H9 (cell line): ENCODE measurements at regions not wholly inside any gene's neighbourhood (a gene's known extent, or its start where the extent isn't known, plus 50 kb on each side); places are given as distances from the start of the nearest gene placed in this dataset.

ENCODE experiments used
- DNase-seq: peaks from one replicate; pipeline ENCODE4 v3.0.0-alpha.2; 2017
- H2AFZ ChIP-seq: one replicate; pipeline ENCODE4 v1.6.1; 2013; ENCODE audit warnings: mild to moderate bottlenecking, low read length, control low read depth, moderate library complexity
- H2AK5ac ChIP-seq: 2 replicates; pipeline ENCODE4 v1.6.1; 2013; ENCODE audit warnings: low read length, control low read depth, mixed read lengths; ENCODE audit not compliant: insufficient read length
- H2BK120ac ChIP-seq: one replicate; pipeline ENCODE4 v1.6.1; 2013; ENCODE audit warnings: low read depth, mild to moderate bottlenecking, low read length, control low read depth, inconsistent platforms; ENCODE audit not compliant: poor library complexity, severe bottlenecking
- H2BK12ac ChIP-seq: 2 replicates; pipeline ENCODE4 v1.6.1; 2013; ENCODE audit warnings: low read length, control low read depth, mixed read lengths, low read depth; ENCODE audit not compliant: insufficient read length
- H2BK15ac ChIP-seq: 2 replicates; pipeline ENCODE4 v1.6.1; 2013; ENCODE audit warnings: low read depth, low read length, control low read depth
- H2BK20ac ChIP-seq: one replicate; pipeline ENCODE4 v1.6.1; 2013; ENCODE audit warnings: low read depth, mild to moderate bottlenecking, low read length, control low read depth, inconsistent platforms; ENCODE audit not compliant: poor library complexity, severe bottlenecking
- H2BK5ac ChIP-seq: 2 replicates; pipeline ENCODE4 v1.6.1; 2013; ENCODE audit warnings: low read length, control low read depth, mixed read lengths; ENCODE audit not compliant: insufficient read length
- H3K14ac ChIP-seq: 2 replicates; pipeline ENCODE4 v1.6.1; 2013; ENCODE audit warnings: low read length, control low read depth; ENCODE audit not compliant: insufficient read depth
- H3K18ac ChIP-seq: 2 replicates; pipeline ENCODE4 v1.6.1; 2013; ENCODE audit warnings: low read depth, mild to moderate bottlenecking, mixed read lengths, low read length, control low read depth; ENCODE audit not compliant: insufficient read length
- H3K23ac ChIP-seq: 2 replicates; pipeline ENCODE4 v1.6.1; 2013; ENCODE audit warnings: low read length, control low read depth, mixed read lengths, low read depth; ENCODE audit not compliant: insufficient read length
- H3K23me2 ChIP-seq: 2 replicates; pipeline ENCODE4 v1.6.1; 2013; ENCODE audit warnings: low read depth, mild to moderate bottlenecking, mixed read lengths, low read length, control low read depth; ENCODE audit not compliant: insufficient read length, poor library complexity, severe bottlenecking
- H3K27ac ChIP-seq: 2 replicates; pipeline ENCODE4 v1.5.1; 2013; ENCODE audit warnings: low read length, control low read depth, mixed read lengths, low read depth; ENCODE audit not compliant: insufficient read length
- H3K27me3 ChIP-seq: 2 replicates; pipeline ENCODE4 v1.6.1; 2013; ENCODE audit warnings: low read length, control low read depth, inconsistent platforms; ENCODE audit not compliant: insufficient read depth
- H3K4ac ChIP-seq: 2 replicates; pipeline ENCODE4 v1.6.1; 2013; ENCODE audit warnings: low read depth, mild to moderate bottlenecking, control low read depth, inconsistent platforms, low read length, moderate library complexity
- H3K4me1 ChIP-seq: 2 replicates; pipeline ENCODE4 v1.6.1; 2013; ENCODE audit warnings: low read length, control low read depth, inconsistent platforms; ENCODE audit not compliant: insufficient read depth
- H3K4me2 ChIP-seq: 2 replicates; pipeline ENCODE4 v1.6.1; 2013; ENCODE audit warnings: low read length, control low read depth, mixed read lengths; ENCODE audit not compliant: insufficient read length, insufficient read depth
- H3K56ac ChIP-seq: 2 replicates; pipeline ENCODE4 v1.6.1; 2013; ENCODE audit warnings: low read depth, mild to moderate bottlenecking, mixed read lengths, low read length, control low read depth; ENCODE audit not compliant: insufficient read length
- H3K79me1 ChIP-seq: 2 replicates; pipeline ENCODE4 v1.6.1; 2013; ENCODE audit warnings: low read depth, mild to moderate bottlenecking, moderate library complexity, low read length, control low read depth, inconsistent platforms; ENCODE audit not compliant: insufficient read depth, poor library complexity, severe bottlenecking
- H3K79me2 ChIP-seq: 2 replicates; pipeline ENCODE4 v1.6.1; 2013; ENCODE audit warnings: low read length, control low read depth, inconsistent platforms; ENCODE audit not compliant: insufficient read depth
- H3K9ac ChIP-seq: 2 replicates; pipeline ENCODE4 v1.6.1; 2013; ENCODE audit warnings: low read length, control low read depth, mixed read lengths; ENCODE audit not compliant: insufficient read length; ENCODE audit errors: extremely low read depth
- H3K9me3 ChIP-seq: one replicate; pipeline ENCODE4 v1.6.1; 2013; ENCODE audit warnings: low read depth, low read length, inconsistent platforms; ENCODE audit not compliant: control insufficient read depth
- H3T11ph ChIP-seq: one replicate; pipeline ENCODE4 v1.6.1; 2013; ENCODE audit warnings: mild to moderate bottlenecking, low read length, control low read depth, inconsistent platforms
- H4K20me1 ChIP-seq: one replicate; pipeline ENCODE4 v1.6.1; 2013; ENCODE audit not compliant: control insufficient read depth, insufficient read length, insufficient read depth
- H4K5ac ChIP-seq: 2 replicates; pipeline ENCODE4 v1.6.1; 2013; ENCODE audit warnings: low read depth, mild to moderate bottlenecking, mixed read lengths, low read length, control low read depth; ENCODE audit not compliant: insufficient read length
- H4K8ac ChIP-seq: replicated peaks from 2 replicates; pipeline ENCODE4 v1.6.1; 2013; ENCODE audit warnings: low read length, control low read depth, mixed read lengths, low read depth; ENCODE audit not compliant: insufficient read length
- H4K91ac ChIP-seq: 2 replicates; pipeline ENCODE4 v1.6.1; 2013; ENCODE audit warnings: low read depth, mild to moderate bottlenecking, moderate library complexity, mixed read lengths, low read length, control low read depth; ENCODE audit not compliant: insufficient read length
- H3K27ac Mint-ChIP-seq, 3 experiments: 2 replicates in 2 of 3; 3 replicates in 1 of 3; pipeline ENCODE4 v1.8.0; 2020 to 2021; ENCODE audit warnings: mixed read lengths in 3 of 3, mild to moderate bottlenecking in 1 of 3, moderate library complexity in 1 of 3
- H3K27me3 Mint-ChIP-seq: 2 replicates; pipeline ENCODE4 v1.8.0; 2021; ENCODE audit warnings: low read depth, mild to moderate bottlenecking, moderate library complexity, mixed read lengths
- H3K36me3 Mint-ChIP-seq, 3 experiments: 2 replicates in 2 of 3; 3 replicates in 1 of 3; pipeline ENCODE4 v1.8.0; 2020 to 2021; ENCODE audit warnings: low read depth in 3 of 3, mixed read lengths in 3 of 3; ENCODE audit not compliant: insufficient read depth in 1 of 3
- H3K4me1 Mint-ChIP-seq, 2 experiments: 2 replicates each; pipeline ENCODE4 v1.8.0; 2020; ENCODE audit warnings: mixed read lengths in 2 of 2
- H3K4me3 Mint-ChIP-seq, 2 experiments: 2 replicates in 1 of 2; 3 replicates in 1 of 2; pipeline ENCODE4 v1.8.0; 2020 to 2021; ENCODE audit warnings: mild to moderate bottlenecking in 2 of 2, mixed read lengths in 2 of 2, moderate library complexity in 1 of 2
- H3K9me3 Mint-ChIP-seq, 2 experiments: 2 replicates in 1 of 2; 3 replicates in 1 of 2; pipeline ENCODE4 v1.8.0; 2020; ENCODE audit warnings: mild to moderate bottlenecking in 2 of 2, mixed read lengths in 2 of 2, moderate library complexity in 1 of 2
- WGBS: extraction: QIAGEN DNeasy Blood & Tissue Kit; methylation state at CpG from one replicate; pipeline ENCODE4 v1.1.7; 2013; ENCODE audit warnings: missing lambda C conversion rate, low lambda C conversion rate, mixed read lengths; ENCODE audit not compliant: insufficient read length; ENCODE audit errors: extremely low coverage; 5-methylcytosine and 5-hydroxymethylcytosine counted together
- TF ChIP-seq, protein P1 (sequence below): fragments of 200-600 bp; sonication (generic); conservative IDR thresholded peaks from 3 replicates; pipeline ENCODE4 v1.8.0; 2021; ENCODE audit warnings: antibody characterized with exemption, mild to moderate bottlenecking

DNA sequence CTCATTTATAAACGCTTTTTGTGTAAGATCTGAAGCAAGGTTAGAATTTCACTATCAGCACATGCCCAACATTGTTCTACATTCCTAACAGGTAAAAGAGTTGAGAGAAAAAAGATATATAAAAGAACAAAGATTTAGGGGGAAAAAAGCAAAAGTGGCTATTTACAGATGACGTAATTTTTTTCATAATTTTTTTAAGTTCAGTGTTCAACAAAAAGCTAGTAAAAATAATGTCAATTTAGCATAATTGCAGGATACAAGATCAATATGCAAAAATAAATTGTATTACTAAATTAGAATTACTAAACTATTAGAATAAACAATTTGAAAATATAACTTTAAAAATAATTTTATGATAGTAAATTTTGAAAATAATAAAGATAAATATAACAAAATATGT is 405.0 kb downstream of the SEMA3D start:
- H4K8ac ChIP-seq: no peak overlapping the region
- H3K27ac Mint-ChIP-seq: no peak overlapping the region
- DNase-seq: no peak
- H3K4me1 ChIP-seq: no peaks in the 10 kb centered on the region
- no peaks in the 10 kb centered on the region for H3K79me2 ChIP-seq
- no peak overlapping the region for H3T11ph ChIP-seq
- H4K91ac ChIP-seq: no peak overlapping the region
- peaks cover 7 to 11% of the 10 kb centered on the region in 2 experiments for H3K4me1 Mint-ChIP-seq
- no peaks in the 10 kb centered on the region for H3K27me3 Mint-ChIP-seq
- peaks cover 5 to 8% of the 10 kb centered on the region in 2 experiments; a peak in 3 of 5 replicates for H3K9me3 Mint-ChIP-seq
- TF ChIP-seq, protein P1, sequence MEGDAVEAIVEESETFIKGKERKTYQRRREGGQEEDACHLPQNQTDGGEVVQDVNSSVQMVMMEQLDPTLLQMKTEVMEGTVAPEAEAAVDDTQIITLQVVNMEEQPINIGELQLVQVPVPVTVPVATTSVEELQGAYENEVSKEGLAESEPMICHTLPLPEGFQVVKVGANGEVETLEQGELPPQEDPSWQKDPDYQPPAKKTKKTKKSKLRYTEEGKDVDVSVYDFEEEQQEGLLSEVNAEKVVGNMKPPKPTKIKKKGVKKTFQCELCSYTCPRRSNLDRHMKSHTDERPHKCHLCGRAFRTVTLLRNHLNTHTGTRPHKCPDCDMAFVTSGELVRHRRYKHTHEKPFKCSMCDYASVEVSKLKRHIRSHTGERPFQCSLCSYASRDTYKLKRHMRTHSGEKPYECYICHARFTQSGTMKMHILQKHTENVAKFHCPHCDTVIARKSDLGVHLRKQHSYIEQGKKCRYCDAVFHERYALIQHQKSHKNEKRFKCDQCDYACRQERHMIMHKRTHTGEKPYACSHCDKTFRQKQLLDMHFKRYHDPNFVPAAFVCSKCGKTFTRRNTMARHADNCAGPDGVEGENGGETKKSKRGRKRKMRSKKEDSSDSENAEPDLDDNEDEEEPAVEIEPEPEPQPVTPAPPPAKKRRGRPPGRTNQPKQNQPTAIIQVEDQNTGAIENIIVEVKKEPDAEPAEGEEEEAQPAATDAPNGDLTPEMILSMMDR: no peak
- no peak overlapping the region for H3K9ac ChIP-seq
- H3K36me3 Mint-ChIP-seq: peaks cover 0 to 6% (median 4%) of the 10 kb centered on the region in 3 experiments; a peak in 3 of 7 replicates
- H2BK15ac ChIP-seq: no peak overlapping the region
- H3K9me3 ChIP-seq: no peaks in the 10 kb centered on the region
- no peaks in the 10 kb centered on the region for H3K23me2 ChIP-seq
- no peaks in the 10 kb centered on the region for H3K79me1 ChIP-seq
- H4K5ac ChIP-seq: no peak overlapping the region
- no peak overlapping the region for H3K18ac ChIP-seq
- no peak overlapping the region for H2BK120ac ChIP-seq
- WGBS: no CpG with 5 or more reads among the region's 2 CpGs
- no peak overlapping the region for H3K4me2 ChIP-seq
- no peak overlapping the region for H3K14ac ChIP-seq
- no peak overlapping the region for H3K56ac ChIP-seq
- no peaks in the 10 kb centered on the region for H3K27me3 ChIP-seq
- no peak overlapping the region for H2BK12ac ChIP-seq
- no peak overlapping the region for H3K4ac ChIP-seq
- no peak overlapping the region for H3K4me3 Mint-ChIP-seq
- no peak overlapping the region for H3K23ac ChIP-seq
- no peak overlapping the region for H2AK5ac ChIP-seq
- H2BK5ac ChIP-seq: no peak overlapping the region
- no peak overlapping the region for H2BK20ac ChIP-seq
- no peak overlapping the region for H3K27ac ChIP-seq
- H4K20me1 ChIP-seq: no peaks in the 10 kb centered on the region
- no peak overlapping the region for H2AFZ ChIP-seq
